ENCODE measurements at regions not wholly inside any gene's neighbourhood (a gene's known extent, or its start where the extent isn't known, plus 50 kb on each side); places are given as distances from the start of the nearest gene placed in this dataset.

DNA sequence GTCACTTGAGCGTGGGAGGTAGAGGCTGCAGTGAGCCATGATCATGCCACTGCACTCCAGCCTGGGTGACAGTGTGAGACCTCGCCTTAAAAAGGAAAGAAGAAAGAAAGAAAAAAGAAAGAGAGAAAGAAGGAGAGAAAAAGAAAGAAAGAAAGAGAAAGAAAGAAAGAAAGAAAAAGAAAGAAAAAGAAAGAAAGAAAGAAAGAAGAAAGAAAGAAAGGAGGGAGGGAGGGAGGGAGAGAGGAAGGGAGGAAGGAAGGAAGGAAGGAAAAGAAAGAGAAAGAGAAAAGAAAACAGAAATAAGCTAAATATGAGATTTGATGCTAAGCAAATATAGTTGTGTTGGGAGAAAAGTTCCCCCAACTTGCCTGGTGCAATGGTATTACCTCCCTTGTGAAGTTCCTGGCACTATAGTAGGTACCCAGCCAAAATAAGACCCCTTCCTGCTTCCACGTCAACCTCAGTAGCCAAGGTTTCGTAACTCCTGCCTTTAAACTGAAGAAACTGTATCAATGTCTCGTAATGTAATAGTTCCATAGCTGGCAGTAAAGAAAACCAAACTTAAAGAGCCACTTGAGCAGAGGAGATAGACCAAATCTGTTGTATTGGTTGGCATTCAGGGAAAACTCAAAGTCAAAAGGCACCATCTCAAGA lies 88.1 kb upstream of the HNRNPU start:
- H3K79me2 ChIP-seq (ENCODE audit: low read depth), result no peaks in the 10 kb centered on the region
- no peak overlapping the region for H3K9ac ChIP-seq
- H3K27me3 ChIP-seq, result no peaks in the 10 kb centered on the region
- TF ChIP-seq, protein P1, sequence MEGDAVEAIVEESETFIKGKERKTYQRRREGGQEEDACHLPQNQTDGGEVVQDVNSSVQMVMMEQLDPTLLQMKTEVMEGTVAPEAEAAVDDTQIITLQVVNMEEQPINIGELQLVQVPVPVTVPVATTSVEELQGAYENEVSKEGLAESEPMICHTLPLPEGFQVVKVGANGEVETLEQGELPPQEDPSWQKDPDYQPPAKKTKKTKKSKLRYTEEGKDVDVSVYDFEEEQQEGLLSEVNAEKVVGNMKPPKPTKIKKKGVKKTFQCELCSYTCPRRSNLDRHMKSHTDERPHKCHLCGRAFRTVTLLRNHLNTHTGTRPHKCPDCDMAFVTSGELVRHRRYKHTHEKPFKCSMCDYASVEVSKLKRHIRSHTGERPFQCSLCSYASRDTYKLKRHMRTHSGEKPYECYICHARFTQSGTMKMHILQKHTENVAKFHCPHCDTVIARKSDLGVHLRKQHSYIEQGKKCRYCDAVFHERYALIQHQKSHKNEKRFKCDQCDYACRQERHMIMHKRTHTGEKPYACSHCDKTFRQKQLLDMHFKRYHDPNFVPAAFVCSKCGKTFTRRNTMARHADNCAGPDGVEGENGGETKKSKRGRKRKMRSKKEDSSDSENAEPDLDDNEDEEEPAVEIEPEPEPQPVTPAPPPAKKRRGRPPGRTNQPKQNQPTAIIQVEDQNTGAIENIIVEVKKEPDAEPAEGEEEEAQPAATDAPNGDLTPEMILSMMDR (IDR thresholded peaks at IDR 0.05), result no peak
- no peak for TF ChIP-seq EZH2 (IDR thresholded peaks at IDR 0.05)
- TF ChIP-seq EZH2phosphoT487 (IDR thresholded peaks at IDR 0.05), result no peak
- H4K20me1 ChIP-seq (ENCODE audit: low read depth), result no peaks in the 10 kb centered on the region
- Mint-ChIP-seq H3K4me3 (no peak overlapping the region), H3K36me3 (no peaks in the 10 kb centered on the region), H3K9me3 (no peaks in the 10 kb centered on the region), H3K27ac (no peak overlapping the region), H3K27me3 (ENCODE audit: insufficient read depth, low read depth) (peaks cover 5% of the 10 kb centered on the region), H3K4me1 (no peaks in the 10 kb centered on the region)
- H3F3A ChIP-seq (ENCODE audit: low read depth), result no peaks in the 10 kb centered on the region
- H3K36me3 ChIP-seq, result no peaks in the 10 kb centered on the region
- no peak overlapping the region for H3K4me2 ChIP-seq
- no peak overlapping the region for H3K27ac ChIP-seq
- no peaks in the 10 kb centered on the region for H3K9me3 ChIP-seq (ENCODE audit: low read depth)
- peaks cover 11% of the 10 kb centered on the region for H3K4me1 ChIP-seq
- no peak overlapping the region for H2AFZ ChIP-seq (replicated peaks)
- H3K4me3 ChIP-seq, result no peak overlapping the region
- no peak for DNase-seq (ENCODE audit: low spot score)

DNA sequence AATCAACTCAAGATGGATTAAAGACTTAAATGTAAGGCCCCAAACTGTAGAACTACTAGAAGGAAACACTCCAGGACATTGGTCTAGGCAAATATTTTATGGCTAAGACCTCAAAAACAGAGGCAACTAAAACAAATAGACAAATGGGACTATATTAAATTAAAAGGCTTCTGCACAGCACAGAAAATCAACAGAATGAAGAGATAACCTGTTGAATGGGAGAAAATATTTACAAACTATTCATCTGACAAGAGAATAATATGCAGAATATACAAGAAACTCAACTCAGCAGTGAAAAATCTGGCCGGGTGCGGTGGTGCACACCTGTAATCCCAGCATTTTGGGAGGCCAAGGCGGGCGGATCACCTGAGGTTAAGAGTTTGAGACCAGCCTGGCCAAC lies 84.1 kb upstream of the HNRNPU start:
- Mint-ChIP-seq H3K4me3 (no peak overlapping the region), H3K27me3 (ENCODE audit: insufficient read depth, low read depth) (peaks cover 2% of the 10 kb centered on the region)
- DNase-seq (ENCODE audit: low spot score), result no peak

DNA sequence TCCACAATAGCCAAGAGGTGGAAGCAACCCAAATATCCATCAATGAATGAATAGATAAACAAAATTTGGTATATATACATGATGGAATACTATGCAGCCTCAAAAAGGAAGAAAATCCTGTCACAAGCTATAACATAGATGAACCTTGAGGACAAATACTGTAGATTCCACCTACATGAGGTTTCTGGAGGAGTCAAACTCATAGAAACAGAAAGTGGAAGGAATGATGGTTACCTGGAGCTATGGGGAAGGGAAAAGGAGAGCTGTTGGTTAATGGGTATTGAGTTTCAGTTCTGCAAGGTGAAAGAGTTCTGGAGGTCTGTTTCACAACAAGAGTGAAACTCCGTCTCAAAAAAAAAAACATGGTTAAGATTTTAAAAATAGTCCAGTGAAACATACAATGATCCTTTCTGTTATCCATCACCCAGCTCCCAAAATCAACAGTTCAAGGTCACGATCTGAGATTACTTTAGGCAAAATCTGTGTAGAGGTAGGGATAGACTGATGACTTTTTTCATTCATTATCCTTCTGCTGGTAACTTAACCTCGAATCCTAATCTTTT lies 80.8 kb upstream of the HNRNPU start:
- DNase-seq (ENCODE audit: low spot score), result no peak
- Histone ChIP-seq H2AFZ (replicated peaks) (no peak overlapping the region), H3K4me3 (no peak overlapping the region), H3K36me3 (no peaks in the 10 kb centered on the region), H3K27me3 (no peaks in the 10 kb centered on the region), H3K79me2 (ENCODE audit: low read depth) (no peaks in the 10 kb centered on the region), H3K27ac (no peak overlapping the region), H3K4me1 (no peaks in the 10 kb centered on the region), H3K9me3 (ENCODE audit: low read depth) (no peaks in the 10 kb centered on the region), H3K4me2 (no peak overlapping the region), H3F3A (ENCODE audit: low read depth) (no peaks in the 10 kb centered on the region), H4K20me1 (ENCODE audit: low read depth) (no peaks in the 10 kb centered on the region), H3K9ac (no peak overlapping the region)
- H3K27me3 Mint-ChIP-seq (ENCODE audit: insufficient read depth, low read depth), result no peaks in the 10 kb centered on the region
- H3K36me3 Mint-ChIP-seq, result no peaks in the 10 kb centered on the region
- no peak overlapping the region for H3K27ac Mint-ChIP-seq
- no peak overlapping the region for H3K4me3 Mint-ChIP-seq
- no peaks in the 10 kb centered on the region for H3K9me3 Mint-ChIP-seq
- no peaks in the 10 kb centered on the region for H3K4me1 Mint-ChIP-seq
- TF ChIP-seq, protein P1 (IDR thresholded peaks at IDR 0.05), result no peak
- TF ChIP-seq EZH2phosphoT487 (IDR thresholded peaks at IDR 0.05), result no peak
- TF ChIP-seq EZH2 (IDR thresholded peaks at IDR 0.05), result no peak

More for the DNA sequence above, 84.1 kb upstream of the HNRNPU start:
- H3K9me3 Mint-ChIP-seq, result no peaks in the 10 kb centered on the region
- Histone ChIP-seq H3K9me3 (ENCODE audit: low read depth) (no peaks in the 10 kb centered on the region), H3K79me2 (ENCODE audit: low read depth) (no peaks in the 10 kb centered on the region), H3K4me3 (no peak overlapping the region), H3K36me3 (no peaks in the 10 kb centered on the region), H3K4me1 (no peaks in the 10 kb centered on the region), H2AFZ (replicated peaks) (no peak overlapping the region), H3K27ac (no peak overlapping the region), H3K9ac (no peak overlapping the region), H3K27me3 (no peaks in the 10 kb centered on the region), H4K20me1 (ENCODE audit: low read depth) (no peaks in the 10 kb centered on the region), H3F3A (ENCODE audit: low read depth) (no peaks in the 10 kb centered on the region), H3K4me2 (no peak overlapping the region)
- no peak overlapping the region for H3K27ac Mint-ChIP-seq
- H3K4me1 Mint-ChIP-seq, result no peaks in the 10 kb centered on the region
- H3K36me3 Mint-ChIP-seq, result no peaks in the 10 kb centered on the region
- TF ChIP-seq EZH2phosphoT487 (IDR thresholded peaks at IDR 0.05) (no peak), EZH2 (IDR thresholded peaks at IDR 0.05) (no peak)
- TF ChIP-seq, protein P1 (IDR thresholded peaks at IDR 0.05), result no peak
